ENCODE measurements at regions not wholly inside any gene's neighbourhood (a gene's known extent, or its start where the extent isn't known, plus 50 kb on each side); places are given as distances from the start of the nearest gene placed in this dataset.

- no peak for TF ChIP-seq POLR2A (IDR thresholded peaks at IDR 0.05)
- TF ChIP-seq CTCF (IDR thresholded peaks at IDR 0.05), result no peak
Observed at GRCh38 chr12:114873656-114874055, 189.7 kb upstream of the TBX3 start.
